Fibroblast of skin of abdomen (primary cell): ENCODE measurements at regions not wholly inside any gene's neighbourhood (a gene's known extent, or its start where the extent isn't known, plus 50 kb on each side); places are given as distances from the start of the nearest gene placed in this dataset.
"Not testable (repeated sequence)": the region's sequence is repeated elsewhere in the genome, so short reads cannot be mapped to it uniquely, and the experiment has no call there.

Experiments
- DNase-seq: peaks from one replicate; pipeline ENCODE4 v3.0.0-alpha.2; 2013

- DNase-seq: no peak
These were observed 670.4 kb downstream of the ADCYAP1 start for GRCh38 chr18:1575084-1575483.

GRCh38 chr18:1578505-1578904 lies 673.8 kb downstream of the ADCYAP1 start:
- DNase-seq: no peak

GRCh38 chr18:1581581-1581980 lies 676.9 kb downstream of the ADCYAP1 start:
- DNase-seq: no peak

DNA sequence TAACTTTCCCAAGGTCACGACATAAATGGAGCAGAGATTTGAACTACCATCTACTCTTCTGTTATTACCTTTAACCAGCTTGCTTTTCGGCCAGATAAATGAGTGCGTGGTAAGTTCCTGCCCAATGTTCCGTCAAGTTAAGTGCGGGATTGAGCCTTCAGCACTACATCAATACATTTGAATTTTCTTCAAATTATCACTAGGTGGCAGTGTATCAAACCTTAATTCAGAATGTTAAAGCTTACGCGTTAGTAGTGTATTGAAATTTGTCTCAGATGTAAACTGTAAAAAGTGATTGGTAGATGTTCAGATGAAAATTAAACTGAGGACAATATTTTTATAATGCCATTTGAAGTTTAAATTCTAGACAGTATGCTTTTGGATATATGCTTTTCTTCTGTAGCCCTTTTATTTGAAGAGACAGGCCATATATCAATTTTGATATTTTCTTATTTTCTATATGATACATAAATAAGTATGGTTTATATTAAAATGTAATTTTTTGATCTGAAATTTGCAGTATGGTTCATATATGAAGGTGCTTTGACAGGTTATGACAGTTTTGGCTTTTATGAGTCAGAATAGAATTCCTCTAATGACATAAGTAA lies 681.3 kb downstream of the ADCYAP1 start:
- peak; percentile 26 for DNase-seq

DNA sequence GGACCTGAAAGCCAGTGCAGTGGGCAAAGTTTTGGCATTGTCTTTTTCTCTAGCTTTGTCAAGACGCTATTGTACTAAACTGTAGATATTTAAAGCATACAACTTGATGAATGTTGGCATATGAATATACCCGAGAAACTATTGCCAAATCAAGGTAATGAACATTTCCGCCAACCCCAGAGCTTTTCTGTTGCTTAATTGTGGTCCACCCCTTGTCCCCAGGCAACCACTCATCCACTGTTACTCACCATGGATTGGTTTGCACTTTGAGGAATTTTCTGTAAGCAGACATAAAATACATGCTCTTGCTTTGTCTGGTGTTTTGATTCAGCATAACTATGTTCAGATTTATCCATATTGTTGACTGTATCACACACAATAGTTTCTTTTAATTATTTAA lies 688.4 kb downstream of the ADCYAP1 start:
- DNase-seq: no peak

GRCh38 chr18:1595195-1595594 lies 690.5 kb downstream of the ADCYAP1 start:
- DNase-seq: no peak

DNA sequence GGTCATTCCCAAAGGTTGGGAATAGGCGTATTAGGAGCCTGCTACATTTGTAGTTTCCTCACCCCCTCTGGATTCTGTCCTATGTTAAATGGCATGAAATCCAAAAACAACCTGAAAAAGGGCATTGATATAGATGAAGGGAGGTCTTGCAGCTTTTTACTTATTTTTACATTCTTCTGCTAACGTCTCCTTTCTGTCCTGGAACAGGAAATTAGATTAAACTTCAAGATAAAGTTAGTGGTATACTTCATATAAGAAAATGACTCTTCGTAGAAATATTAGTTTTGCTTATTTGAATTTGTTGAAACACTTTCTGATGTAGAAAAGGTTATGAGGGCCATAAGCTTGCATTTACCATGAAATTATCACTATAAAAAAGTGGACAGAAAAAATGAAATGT lies 694.5 kb downstream of the ADCYAP1 start:
- DNase-seq: no peak

- DNase-seq: no peak
These were observed 700.1 kb downstream of the ADCYAP1 start for GRCh38 chr18:1604751-1605150.

DNA sequence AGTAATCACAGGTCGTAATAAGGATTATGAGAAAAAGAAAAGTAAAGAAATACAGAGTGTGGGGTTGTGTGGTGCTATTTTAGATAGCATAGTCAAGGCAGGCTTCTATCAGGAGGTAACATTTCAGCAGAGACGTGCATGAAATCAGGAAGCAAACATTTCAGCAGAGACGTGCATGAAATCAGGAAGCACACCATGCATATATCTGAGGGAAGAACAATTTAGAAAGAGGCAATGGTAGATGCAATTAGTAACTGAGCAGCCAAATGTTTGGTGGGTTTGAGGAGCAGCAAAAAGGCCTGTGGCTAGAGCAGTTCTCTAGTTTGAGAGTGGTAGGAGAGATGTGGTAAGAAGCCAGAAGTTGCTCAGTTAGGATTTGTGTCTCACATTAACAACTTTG lies 713.7 kb downstream of the ADCYAP1 start:
- DNase-seq: no peak

GRCh38 chr18:1619507-1619906 lies 714.8 kb downstream of the ADCYAP1 start:
- no peak for DNase-seq

- DNase-seq: no peak
These were observed 719.9 kb downstream of the ADCYAP1 start for GRCh38 chr18:1624612-1625011.

DNA sequence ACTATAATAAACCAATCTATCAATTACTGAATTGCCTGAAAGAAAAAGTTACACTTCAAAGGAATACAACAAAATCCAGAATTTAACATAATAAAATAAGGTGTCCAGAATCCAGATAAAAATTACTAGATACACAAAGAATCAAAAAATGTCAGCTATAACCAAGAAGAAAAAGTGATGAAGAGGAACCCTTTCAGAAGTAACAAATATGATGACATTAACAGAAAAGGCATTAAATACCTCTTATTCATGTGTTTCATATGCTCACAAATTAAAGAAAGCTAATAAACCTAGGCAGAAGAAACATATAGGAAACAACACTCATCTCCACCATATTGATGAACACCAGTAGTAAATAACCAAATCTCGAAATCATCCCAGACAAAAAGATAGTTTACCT lies 722.8 kb downstream of the ADCYAP1 start:
- DNase-seq: no peak

DNA sequence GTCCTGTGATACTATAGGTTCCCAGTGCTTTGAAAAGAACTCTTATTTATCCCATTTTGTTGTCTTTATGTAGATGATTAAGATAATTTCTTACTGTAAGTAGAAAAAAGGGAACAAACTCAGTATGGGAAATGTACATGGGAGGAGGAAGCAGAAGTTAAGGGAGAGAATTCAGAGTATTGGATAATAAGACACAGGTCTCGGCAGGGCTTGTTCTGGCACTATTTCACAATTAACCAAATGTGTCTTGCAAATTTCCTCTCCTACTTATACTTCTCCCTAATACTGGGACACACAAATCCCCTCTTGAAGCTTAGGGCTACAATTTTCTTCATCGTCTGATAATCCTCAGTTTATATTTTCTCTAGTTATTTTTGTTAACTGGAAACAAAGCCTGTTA lies 744.0 kb downstream of the ADCYAP1 start:
- DNase-seq: no peak

GRCh38 chr18:1652018-1652417 lies 747.3 kb downstream of the ADCYAP1 start:
- DNase-seq: no peak

DNA sequence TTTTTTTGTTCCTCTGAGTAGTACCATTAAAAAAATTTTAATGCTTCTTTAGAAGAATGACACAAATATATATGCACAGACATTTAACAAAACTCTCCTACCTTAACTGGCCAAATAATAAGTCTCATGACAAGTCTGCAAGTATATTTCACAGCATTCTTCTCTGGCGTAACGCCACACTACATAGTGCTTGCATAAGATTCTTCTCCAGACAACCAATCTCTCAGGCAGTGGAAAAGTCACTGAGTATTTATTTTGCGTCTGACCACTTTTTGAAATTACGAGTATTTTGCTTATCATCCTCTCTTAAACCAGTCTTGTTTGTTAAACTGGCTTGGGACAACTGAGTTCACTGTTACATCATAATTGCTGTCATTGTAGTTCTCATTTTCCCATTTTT lies 749.2 kb downstream of the ADCYAP1 start:
- peak; percentile 0 for DNase-seq

DNA sequence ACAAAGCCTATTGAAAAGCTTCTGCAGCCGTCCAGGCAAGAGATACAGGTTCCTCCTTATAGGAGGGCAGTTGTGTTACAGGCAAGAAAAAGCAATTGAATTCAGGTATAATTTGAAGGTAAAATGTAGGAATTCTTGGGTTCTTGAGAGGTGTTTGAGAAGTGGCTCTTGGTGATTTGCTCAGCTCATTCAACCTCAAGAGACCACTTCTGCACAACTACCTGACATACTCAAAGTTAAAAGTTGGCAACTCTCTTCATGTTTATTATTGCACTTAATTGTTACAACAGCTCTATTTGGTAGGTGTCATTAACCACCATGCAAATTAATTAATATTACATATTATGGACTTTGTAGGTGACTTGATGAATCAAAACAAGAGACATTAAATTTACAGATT lies 753.2 kb downstream of the ADCYAP1 start:
- DNase-seq: no peak

- DNase-seq: no peak
These were observed 754.4 kb downstream of the ADCYAP1 start for GRCh38 chr18:1658908-1659566.

DNA sequence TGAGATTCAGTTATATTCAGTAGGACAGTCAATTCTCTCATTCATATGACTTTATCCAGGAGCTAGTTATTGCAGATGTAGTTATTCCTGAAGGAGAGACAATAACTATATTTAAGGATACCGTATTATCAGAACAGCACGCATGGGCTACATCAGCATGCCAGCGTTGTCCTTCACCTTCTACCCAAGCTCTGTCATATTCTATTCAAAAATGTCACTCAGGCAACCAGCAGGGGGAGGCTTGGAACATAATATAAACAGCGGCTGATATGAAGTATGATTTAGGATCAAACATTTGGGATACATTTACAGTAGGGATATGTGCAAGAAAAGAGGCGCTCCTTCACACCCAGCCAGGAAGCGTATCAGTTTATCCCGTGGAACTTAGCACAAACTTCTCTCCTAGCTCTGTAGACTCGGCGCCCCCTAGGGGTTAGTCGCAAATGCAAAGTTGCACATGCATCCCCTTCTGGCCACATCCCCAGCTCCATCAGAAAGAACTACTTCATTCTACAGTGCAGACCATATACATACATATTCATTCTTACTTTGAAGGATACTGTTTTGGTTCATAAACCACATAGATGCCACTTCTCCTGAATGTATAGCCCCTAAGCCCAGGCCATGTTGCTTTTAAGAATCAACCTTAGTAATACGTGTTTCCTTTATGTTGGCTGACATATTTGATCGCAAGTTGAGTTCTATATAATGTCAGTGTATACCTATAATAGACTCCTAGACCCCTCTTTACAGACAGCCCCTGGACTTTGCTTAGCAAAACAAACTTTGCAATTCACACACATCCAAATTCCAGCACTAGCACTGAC lies 759.4 kb downstream of the ADCYAP1 start:
- peak; percentile 25 for DNase-seq

DNA sequence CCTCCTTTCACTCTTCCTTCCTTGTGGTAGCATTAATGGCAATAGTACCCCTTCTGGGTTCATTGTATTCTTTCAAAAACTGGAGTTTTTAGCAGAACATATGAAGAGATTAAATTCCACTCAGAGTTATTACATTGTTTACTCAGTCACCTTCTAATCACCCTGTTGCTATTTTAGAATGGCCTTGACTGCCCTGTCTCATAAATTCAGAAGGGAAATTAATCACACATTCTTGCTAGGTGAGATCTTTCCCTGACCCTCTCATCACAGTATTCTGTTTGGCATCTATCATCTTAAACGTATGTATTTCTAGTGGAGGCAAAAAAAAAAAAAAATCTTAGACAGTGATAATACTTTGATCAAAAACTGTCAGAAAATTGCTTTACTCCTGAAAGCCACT lies 760.4 kb downstream of the ADCYAP1 start:
- DNase-seq: peak; percentile 0

- DNase-seq: no peak
These were observed 763.6 kb downstream of the ADCYAP1 start for GRCh38 chr18:1668279-1668678.

GRCh38 chr18:1671710-1672109 lies 767.0 kb downstream of the ADCYAP1 start:
- DNase-seq: not testable (repeated sequence)

DNA sequence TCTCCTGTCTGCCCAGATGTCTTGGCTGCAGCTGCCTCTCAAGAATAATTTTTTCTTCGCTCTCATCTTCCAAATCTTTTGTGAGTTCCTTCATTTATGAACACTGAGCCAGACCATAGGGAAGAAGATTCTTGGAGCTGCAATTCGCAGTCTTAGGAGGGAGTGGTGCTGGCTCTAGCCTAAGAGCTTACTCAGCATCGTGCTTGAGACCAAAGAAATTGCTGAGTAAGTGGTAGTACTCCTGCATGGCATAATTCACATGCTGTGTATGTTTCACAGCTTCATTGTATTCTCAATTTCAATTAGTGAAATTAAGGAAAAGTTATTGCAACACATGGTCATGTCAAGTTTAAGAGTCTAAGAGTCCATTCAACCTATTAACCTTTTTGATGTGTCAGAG lies 771.7 kb downstream of the ADCYAP1 start:
- no peak for DNase-seq

DNA sequence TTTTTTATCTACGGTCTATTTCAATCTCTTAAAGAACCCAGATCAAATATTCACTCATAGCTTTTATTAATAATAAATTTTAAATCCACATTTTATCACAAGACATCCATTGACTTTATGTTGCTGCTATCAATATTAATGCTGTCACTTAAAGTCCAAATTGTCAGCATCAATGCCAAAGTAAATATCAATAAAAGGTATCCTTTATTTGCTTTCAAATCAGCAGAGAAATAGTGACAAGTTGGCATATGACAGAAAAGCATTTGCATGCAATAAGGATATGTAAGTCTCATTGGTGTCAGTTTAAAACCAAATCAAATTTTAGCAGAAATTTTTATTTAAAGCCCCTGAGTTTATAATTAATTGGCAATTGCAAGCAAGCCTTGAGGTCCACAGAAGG lies 775.4 kb downstream of the ADCYAP1 start:
- DNase-seq: no peak

DNA sequence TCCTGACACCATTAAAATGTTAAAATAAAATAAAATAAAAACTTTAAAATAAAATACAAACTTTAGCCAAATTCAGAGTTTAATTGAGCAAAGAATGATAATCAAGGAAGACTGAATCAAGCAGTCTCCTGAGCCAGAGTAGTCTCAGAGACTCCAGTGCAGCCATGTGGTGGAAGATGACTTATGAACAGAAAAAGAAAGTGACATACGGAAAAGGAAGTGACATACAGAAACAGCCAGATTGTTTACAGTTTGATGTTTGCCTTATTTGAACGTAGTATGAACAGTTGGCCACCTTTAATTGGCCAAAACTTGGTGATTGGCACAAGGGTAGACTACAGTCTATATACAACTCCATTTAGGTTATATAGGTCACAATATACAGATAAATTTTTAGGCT lies 787.2 kb downstream of the ADCYAP1 start:
- DNase-seq: no peak
